AG04450 (cell line): ENCODE measurements at regions not wholly inside any gene's neighbourhood (a gene's known extent, or its start where the extent isn't known, plus 50 kb on each side); places are given as distances from the start of the nearest gene placed in this dataset.

ENCODE experiments used
- CTCF ChIA-PET: fragments of 300-600, 350-600 bp; formaldehyde crosslinking; extraction: SDS; loops from one replicate; lab custom pipeline; 2022; ENCODE audit warnings: antibody characterized with exemption, inconsistent platforms; lab: Charles Lee
- POLR2A ChIA-PET: fragments of 350-600 bp; formaldehyde crosslinking; extraction: SDS; loops from one replicate; lab custom pipeline; 2021; ENCODE audit warnings: antibody characterized with exemption, inconsistent platforms; lab: Yijun Ruan, JAX
- DNase-seq: peaks from one replicate; pipeline ENCODE4 v3.0.0-alpha.2; 2011; ENCODE audit warnings: low read depth, low spot score
- H3K27ac ChIP-seq: one replicate; pipeline ENCODE4 v1.5.1; 2012; ENCODE audit warnings: low read depth, low read length, control low read depth
- H3K27me3 ChIP-seq: one replicate; pipeline ENCODE4 v1.6.0; 2012; ENCODE audit warnings: low read length; ENCODE audit not compliant: control insufficient read depth, insufficient read depth
- H3K4me3 ChIP-seq: 2 replicates; pipeline ENCODE4 v1.5.1; 2011; ENCODE audit warnings: mild to moderate bottlenecking, low read depth, low read length, control low read depth
- H3K9me3 ChIP-seq: 2 replicates; pipeline ENCODE4 v1.5.1; 2012; ENCODE audit warnings: low read length; ENCODE audit not compliant: control insufficient read depth, insufficient read depth
- TF ChIP-seq, protein P1 (sequence below): IDR thresholded peaks from 2 replicates; pipeline ENCODE4 v1.5.1; 2011; ENCODE audit warnings: low read depth, low read length, control low read depth, inconsistent platforms

GRCh38 chr2:101524806-101525430 lies 50.0 kb upstream of the RFX8 start:
- H3K4me3 ChIP-seq, result no peak overlapping the region
- no peak for DNase-seq
- POLR2A ChIA-PET, result no interaction called here

More at GRCh38 chr2:101524806-101525430, 50.0 kb upstream of the RFX8 start:
- CTCF ChIA-PET, result no interaction called here
- Histone ChIP-seq H3K9me3 (peaks cover 4% of the 10 kb centered on the region; the same call in 1 of the 2 replicates), H3K27me3 (no peaks in the 10 kb centered on the region), H3K27ac (no peak overlapping the region)
- TF ChIP-seq, protein P1, sequence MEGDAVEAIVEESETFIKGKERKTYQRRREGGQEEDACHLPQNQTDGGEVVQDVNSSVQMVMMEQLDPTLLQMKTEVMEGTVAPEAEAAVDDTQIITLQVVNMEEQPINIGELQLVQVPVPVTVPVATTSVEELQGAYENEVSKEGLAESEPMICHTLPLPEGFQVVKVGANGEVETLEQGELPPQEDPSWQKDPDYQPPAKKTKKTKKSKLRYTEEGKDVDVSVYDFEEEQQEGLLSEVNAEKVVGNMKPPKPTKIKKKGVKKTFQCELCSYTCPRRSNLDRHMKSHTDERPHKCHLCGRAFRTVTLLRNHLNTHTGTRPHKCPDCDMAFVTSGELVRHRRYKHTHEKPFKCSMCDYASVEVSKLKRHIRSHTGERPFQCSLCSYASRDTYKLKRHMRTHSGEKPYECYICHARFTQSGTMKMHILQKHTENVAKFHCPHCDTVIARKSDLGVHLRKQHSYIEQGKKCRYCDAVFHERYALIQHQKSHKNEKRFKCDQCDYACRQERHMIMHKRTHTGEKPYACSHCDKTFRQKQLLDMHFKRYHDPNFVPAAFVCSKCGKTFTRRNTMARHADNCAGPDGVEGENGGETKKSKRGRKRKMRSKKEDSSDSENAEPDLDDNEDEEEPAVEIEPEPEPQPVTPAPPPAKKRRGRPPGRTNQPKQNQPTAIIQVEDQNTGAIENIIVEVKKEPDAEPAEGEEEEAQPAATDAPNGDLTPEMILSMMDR, result no peak
